GM13977 (cell line): ENCODE measurements at regions not wholly inside any gene's neighbourhood (a gene's known extent, or its start where the extent isn't known, plus 50 kb on each side); places are given as distances from the start of the nearest gene placed in this dataset.
"Not testable (repeated sequence)": the region's sequence is repeated elsewhere in the genome, so short reads cannot be mapped to it uniquely, and the experiment has no call there.

Source experiments
- DNase-seq: peaks from one replicate; pipeline ENCODE4 v3.0.0; 2012; ENCODE audit warnings: low spot score
- CTCF ChIP-seq: IDR thresholded peaks from 2 replicates; pipeline ENCODE4 v1.5.1; 2012; ENCODE audit warnings: mild to moderate bottlenecking, control low read depth; ENCODE audit not compliant: insufficient read depth; ENCODE audit errors: extremely low read depth, missing control alignments
- in situ Hi-C: fragments of 300-500 bp; cut with MboI; formaldehyde crosslinking; loops from one replicate; pipeline ENCODE4 v1.12.0; 2022; ENCODE audit warnings: low sequenced_read_pairs, low pct_unique_long_range_greater_than_20kb, mixed read lengths, inconsistent platforms; ENCODE audit not compliant: unreplicated experiment

- no peak for DNase-seq
- in situ Hi-C loops, result no loop called here
- TF ChIP-seq CTCF, result no peak
Observed at GRCh38 chr13:54805743-54806142, 1777.1 kb downstream of the OLFM4 start.

DNA sequence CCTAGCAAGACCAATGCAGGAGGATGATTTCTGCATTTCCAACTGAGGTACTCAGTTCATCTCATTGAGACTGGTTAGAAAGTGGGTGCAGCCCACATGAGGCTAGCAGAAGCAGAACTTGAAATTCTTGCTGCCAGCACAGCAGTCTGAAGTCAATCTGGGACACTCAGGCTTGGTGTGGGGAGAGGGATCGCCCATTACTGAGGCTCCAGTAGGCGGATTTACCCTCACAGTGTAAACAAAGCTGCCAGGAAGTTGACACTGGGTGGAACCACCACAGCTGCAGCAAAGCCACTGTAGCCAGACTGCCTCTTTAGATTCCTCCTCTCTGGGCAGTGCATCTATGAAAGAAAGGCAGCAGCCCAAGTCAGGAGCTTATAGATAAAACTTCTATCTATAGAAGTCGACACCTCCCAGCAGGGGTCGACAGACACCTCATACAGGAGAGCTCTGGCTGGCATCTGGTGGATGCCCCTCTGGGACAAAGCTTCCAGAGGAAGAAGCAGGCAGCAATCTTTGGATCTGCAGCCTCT is 1793.4 kb downstream of the OLFM4 start:
- in situ Hi-C loops, DNase-seq: not testable (repeated sequence)

- in situ Hi-C loops, DNase-seq: not testable (repeated sequence)
Observed at GRCh38 chr13:54829391-54830068, 1800.9 kb downstream of the OLFM4 start.

- DNase-seq, result no peak
- in situ Hi-C loops, result no loop called here
- TF ChIP-seq CTCF, result no peak
Observed at GRCh38 chr13:54836273-54836672, 1807.7 kb downstream of the OLFM4 start.

DNA sequence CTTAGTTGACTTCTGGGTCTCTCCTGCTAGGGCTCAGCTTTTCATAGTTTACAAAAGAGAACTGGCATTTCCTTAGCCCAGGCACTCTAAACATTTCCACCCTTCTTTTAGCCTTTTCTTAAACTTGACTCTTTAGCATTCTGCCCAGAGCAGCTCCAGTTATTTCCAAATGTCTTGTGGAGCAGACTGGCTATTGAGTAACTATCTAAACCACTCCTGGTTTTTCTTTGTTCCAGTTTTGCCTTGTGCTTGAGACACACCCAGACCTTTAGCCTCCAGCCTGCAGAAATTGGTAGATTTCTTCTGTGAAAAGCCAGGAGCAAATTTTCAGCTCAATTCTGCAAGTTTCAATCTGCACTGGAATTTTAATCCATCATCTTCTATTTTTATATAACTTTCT is 1813.1 kb downstream of the OLFM4 start:
- no peak for TF ChIP-seq CTCF
- in situ Hi-C loops, result no loop called here
- no peak for DNase-seq

DNA sequence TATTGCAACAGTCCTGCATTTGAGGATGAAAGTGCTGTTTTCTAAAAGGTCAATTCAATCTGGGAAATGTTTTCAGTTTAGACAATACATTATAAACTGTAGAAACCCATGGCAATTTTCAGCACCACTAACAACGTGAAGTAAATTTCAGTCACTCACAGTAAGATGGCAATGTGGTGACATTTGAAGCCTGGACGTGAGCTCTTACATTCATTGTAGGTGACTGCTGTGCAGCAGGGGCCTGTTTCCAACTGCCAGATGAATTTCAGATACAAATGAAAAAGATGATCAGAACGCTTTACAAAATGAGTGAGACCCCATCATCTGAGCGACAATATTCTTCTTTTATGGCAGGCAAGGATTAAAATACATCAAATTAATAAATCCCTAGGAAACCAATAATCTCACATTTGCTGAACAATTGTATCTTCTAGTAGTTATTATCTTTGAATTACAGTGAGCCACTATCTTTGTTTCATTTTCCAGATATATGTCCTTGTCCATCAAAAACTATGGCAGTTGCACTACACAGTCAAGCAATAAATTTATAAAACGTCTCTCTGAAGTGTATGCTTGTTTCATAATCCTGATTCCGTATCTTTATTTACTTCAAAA is 1816.8 kb downstream of the OLFM4 start:
- no peak for DNase-seq
- no peak for TF ChIP-seq CTCF
- in situ Hi-C loops, result no loop called here

DNA sequence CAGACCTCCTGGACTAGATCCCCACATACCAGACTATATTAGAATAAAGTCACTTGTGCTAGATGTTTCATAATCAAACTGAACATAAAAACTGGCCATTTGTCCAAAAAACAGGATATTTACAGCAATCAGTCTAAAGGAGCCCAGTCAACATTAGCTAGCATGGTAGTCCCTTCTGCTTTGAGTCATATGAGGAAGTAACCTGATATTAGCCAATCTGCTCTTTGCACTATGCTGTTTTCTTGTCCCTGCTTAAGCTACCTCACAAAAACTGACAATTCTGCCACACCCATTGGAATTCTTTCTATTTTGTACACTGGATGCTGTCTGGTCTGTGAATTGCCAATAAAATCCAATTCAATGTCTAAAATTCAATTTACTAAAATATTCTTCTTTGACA is 1824.2 kb downstream of the OLFM4 start:
- TF ChIP-seq CTCF, result no peak
- in situ Hi-C loops, result no loop called here
- no peak for DNase-seq

GRCh38 chr13:54859827-54860226 is 1831.2 kb downstream of the OLFM4 start:
- in situ Hi-C loops, result no loop called here
- TF ChIP-seq CTCF, result no peak
- DNase-seq, result no peak
